HepG2 (cell line): ENCODE measurements at regions not wholly inside any gene's neighbourhood (a gene's known extent, or its start where the extent isn't known, plus 50 kb on each side); places are given as distances from the start of the nearest gene placed in this dataset.

Experiments
- CEBPB ChIP-seq: IDR thresholded peaks from 2 replicates; pipeline ENCODE4 v1.6.1; 2011; ENCODE audit warnings: low read depth, low read length, improper control_type of control experiment, borderline replicate concordance
- FOXA3 ChIP-seq: IDR thresholded peaks from 2 replicates; pipeline ENCODE4 v1.6.1; 2016; ENCODE audit warnings: missing genetic modification reagents, missing compliant biosample characterization
- FOXK1 ChIP-seq: sonication (generic); formaldehyde crosslinking; IDR thresholded peaks from 2 replicates; pipeline ENCODE4 v1.4.0; 2020; ENCODE audit warnings: low read depth, missing genetic modification reagents, borderline replicate concordance
- HDAC2 ChIP-seq: sonication (generic); formaldehyde crosslinking; IDR thresholded peaks from 2 replicates; pipeline ENCODE4 v1.4.0; 2020; ENCODE audit warnings: missing genetic modification reagents
- MXD4 ChIP-seq: IDR thresholded peaks from 2 replicates; pipeline ENCODE4 v1.6.1; 2016; ENCODE audit warnings: mild to moderate bottlenecking, missing biosample characterization, missing genetic modification reagents
- POLR2AphosphoS2 ChIP-seq: IDR thresholded peaks from 2 replicates; pipeline ENCODE4 v1.6.1; 2011; ENCODE audit warnings: low read depth, low read length, improper control_type of control experiment
- TAF1 ChIP-seq: sonication (generic); formaldehyde crosslinking; IDR thresholded peaks from 2 replicates; pipeline ENCODE4 v1.4.0; 2020; ENCODE audit warnings: missing genetic modification reagents
- TF ChIP-seq, protein P1 (sequence below): IDR thresholded peaks from 2 replicates; pipeline ENCODE4 v1.6.1; 2016; ENCODE audit warnings: missing compliant biosample characterization, missing genetic modification reagents, borderline replicate concordance
- TF ChIP-seq, protein P2 (sequence below): sonication (generic); formaldehyde crosslinking; IDR thresholded peaks from 2 replicates; pipeline ENCODE4 v1.8.0; 2022; ENCODE audit warnings: missing genetic modification reagents, mild to moderate bottlenecking, borderline replicate concordance
- TF ChIP-seq, protein P3 (sequence below): sonication (generic); formaldehyde crosslinking; IDR thresholded peaks from 2 replicates; pipeline ENCODE4 v1.5.0; 2020; ENCODE audit warnings: mild to moderate bottlenecking, missing genetic modification reagents, moderate library complexity
- TF ChIP-seq, protein P4 (sequence below): sonication (generic); formaldehyde crosslinking; IDR thresholded peaks from 2 replicates; pipeline ENCODE4 v1.4.0; 2020; ENCODE audit warnings: missing genetic modification reagents, mild to moderate bottlenecking, borderline replicate concordance

DNA sequence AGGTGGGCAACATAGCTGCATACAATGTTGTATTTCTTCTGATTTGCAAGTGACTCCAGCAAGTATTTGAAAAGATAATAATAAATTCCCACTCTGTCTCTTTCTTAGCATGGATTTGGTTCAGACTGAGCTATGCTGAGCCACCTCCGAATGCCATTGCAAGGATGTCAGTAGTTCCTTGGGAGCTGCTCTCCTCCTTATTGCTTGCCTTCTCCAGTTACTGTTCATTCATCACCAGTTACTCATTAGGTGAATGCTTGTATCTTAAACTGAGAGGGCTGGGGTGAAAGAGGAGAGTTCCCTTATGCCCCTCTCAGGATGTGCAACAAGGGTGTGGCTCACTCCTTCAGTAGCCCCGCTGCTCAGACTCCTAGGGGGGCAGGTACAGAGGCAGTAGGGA lies 78.4 kb upstream of the PRKAR2B start:
- TF ChIP-seq, protein P1, sequence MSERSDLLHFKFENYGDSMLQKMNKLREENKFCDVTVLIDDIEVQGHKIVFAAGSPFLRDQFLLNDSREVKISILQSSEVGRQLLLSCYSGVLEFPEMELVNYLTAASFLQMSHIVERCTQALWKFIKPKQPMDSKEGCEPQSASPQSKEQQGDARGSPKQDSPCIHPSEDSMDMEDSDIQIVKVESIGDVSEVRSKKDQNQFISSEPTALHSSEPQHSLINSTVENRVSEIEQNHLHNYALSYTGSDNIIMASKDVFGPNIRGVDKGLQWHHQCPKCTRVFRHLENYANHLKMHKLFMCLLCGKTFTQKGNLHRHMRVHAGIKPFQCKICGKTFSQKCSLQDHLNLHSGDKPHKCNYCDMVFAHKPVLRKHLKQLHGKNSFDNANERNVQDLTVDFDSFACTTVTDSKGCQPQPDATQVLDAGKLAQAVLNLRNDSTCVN (CRISPR knock-in tag) = no peak
- TF ChIP-seq FOXK1 (CRISPR knock-in tag) = no peak
- TF ChIP-seq POLR2AphosphoS2 = no peak
- TF ChIP-seq HDAC2 = no peak
- no peak for TF ChIP-seq MXD4 (CRISPR knock-in tag)
- TF ChIP-seq TAF1 (CRISPR knock-in tag) = no peak
- TF ChIP-seq FOXA3 (CRISPR knock-in tag) = no peak
- TF ChIP-seq, protein P2, sequence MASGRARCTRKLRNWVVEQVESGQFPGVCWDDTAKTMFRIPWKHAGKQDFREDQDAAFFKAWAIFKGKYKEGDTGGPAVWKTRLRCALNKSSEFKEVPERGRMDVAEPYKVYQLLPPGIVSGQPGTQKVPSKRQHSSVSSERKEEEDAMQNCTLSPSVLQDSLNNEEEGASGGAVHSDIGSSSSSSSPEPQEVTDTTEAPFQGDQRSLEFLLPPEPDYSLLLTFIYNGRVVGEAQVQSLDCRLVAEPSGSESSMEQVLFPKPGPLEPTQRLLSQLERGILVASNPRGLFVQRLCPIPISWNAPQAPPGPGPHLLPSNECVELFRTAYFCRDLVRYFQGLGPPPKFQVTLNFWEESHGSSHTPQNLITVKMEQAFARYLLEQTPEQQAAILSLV (CRISPR knock-in tag) = no peak
- TF ChIP-seq, protein P3, sequence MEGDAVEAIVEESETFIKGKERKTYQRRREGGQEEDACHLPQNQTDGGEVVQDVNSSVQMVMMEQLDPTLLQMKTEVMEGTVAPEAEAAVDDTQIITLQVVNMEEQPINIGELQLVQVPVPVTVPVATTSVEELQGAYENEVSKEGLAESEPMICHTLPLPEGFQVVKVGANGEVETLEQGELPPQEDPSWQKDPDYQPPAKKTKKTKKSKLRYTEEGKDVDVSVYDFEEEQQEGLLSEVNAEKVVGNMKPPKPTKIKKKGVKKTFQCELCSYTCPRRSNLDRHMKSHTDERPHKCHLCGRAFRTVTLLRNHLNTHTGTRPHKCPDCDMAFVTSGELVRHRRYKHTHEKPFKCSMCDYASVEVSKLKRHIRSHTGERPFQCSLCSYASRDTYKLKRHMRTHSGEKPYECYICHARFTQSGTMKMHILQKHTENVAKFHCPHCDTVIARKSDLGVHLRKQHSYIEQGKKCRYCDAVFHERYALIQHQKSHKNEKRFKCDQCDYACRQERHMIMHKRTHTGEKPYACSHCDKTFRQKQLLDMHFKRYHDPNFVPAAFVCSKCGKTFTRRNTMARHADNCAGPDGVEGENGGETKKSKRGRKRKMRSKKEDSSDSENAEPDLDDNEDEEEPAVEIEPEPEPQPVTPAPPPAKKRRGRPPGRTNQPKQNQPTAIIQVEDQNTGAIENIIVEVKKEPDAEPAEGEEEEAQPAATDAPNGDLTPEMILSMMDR (CRISPR knock-in tag) = no peak
- TF ChIP-seq, protein P4, sequence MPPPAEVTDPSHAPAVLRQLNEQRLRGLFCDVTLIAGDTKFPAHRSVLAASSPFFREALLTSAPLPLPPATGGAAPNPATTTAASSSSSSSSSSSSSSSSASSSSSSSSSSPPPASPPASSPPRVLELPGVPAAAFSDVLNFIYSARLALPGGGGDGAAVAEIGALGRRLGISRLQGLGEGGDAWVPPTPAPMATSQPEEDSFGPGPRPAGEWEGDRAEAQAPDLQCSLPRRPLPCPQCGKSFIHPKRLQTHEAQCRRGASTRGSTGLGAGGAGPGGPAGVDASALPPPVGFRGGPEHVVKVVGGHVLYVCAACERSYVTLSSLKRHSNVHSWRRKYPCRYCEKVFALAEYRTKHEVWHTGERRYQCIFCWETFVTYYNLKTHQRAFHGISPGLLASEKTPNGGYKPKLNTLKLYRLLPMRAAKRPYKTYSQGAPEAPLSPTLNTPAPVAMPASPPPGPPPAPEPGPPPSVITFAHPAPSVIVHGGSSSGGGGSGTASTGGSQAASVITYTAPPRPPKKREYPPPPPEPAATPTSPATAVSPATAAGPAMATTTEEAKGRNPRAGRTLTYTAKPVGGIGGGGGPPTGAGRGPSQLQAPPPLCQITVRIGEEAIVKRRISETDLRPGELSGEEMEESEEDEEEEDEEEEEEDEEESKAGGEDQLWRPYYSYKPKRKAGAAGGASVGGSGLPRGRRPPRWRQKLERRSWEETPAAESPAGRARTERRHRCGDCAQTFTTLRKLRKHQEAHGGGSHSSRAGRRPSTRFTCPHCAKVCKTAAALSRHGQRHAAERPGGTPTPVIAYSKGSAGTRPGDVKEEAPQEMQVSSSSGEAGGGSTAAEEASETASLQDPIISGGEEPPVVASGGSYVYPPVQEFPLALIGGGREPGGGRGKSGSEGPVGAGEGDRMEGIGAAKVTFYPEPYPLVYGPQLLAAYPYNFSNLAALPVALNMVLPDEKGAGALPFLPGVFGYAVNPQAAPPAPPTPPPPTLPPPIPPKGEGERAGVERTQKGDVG (CRISPR knock-in tag) = no peak
- TF ChIP-seq CEBPB = no peak
